ENCODE measurements at regions not wholly inside any gene's neighbourhood (a gene's known extent, or its start where the extent isn't known, plus 50 kb on each side); places are given as distances from the start of the nearest gene placed in this dataset.
"Not testable (repeated sequence)": the region's sequence is repeated elsewhere in the genome, so short reads cannot be mapped to it uniquely, and the experiment has no call there.

DNA sequence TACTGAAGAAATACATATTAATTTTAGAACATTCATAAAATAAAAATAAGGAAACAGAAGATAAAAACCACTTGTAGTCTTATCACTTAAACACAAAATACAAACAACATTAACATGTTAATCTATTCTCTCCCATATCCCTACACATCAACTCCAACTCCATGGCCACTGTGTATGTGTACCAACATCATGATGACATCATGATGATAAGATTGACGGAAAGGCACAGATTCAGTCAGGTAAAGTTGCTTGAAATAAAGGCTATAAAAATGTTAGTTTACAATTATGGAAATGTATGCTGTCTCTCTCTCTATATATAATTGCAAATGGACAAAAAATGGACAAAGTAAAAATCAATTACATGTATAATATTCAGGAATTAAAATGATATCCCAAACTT lies 388.5 kb upstream of the UBE2E3 start:
- no peak for DNase-seq

DNA sequence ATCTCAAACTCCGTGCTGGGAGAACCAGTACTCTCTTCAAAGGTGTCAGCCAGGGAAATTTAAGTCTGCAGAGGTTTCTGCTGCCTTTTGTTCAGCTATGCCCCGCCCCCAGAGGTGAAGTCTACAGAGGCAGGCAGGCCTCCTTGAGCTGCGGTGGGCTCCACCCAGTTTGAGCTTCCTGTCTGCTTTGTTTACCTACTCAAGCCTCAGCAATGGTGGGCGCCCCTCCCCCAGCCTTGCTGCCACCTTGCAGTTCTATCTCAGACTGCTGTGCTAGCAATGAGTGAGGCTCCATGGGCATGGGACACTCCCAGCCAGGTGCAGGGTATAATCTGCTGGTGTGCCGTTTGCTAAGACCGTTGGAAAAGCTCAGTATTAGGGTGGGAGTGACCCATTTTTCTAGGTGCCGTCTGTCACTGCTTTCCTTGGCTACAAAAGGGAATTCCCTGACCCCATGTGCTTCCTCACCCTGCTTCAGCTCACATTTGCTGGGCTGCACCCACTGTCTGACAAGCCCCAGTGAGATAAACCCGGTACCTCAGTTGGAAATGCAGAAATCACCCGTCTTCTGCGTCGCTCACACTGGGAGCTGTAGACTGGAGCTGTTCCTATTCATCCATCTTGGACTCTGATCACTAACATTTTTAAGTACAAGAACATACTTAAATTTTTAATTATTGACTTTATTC lies 389.2 kb upstream of the UBE2E3 start:
- DNase-seq = not testable (repeated sequence)

DNA sequence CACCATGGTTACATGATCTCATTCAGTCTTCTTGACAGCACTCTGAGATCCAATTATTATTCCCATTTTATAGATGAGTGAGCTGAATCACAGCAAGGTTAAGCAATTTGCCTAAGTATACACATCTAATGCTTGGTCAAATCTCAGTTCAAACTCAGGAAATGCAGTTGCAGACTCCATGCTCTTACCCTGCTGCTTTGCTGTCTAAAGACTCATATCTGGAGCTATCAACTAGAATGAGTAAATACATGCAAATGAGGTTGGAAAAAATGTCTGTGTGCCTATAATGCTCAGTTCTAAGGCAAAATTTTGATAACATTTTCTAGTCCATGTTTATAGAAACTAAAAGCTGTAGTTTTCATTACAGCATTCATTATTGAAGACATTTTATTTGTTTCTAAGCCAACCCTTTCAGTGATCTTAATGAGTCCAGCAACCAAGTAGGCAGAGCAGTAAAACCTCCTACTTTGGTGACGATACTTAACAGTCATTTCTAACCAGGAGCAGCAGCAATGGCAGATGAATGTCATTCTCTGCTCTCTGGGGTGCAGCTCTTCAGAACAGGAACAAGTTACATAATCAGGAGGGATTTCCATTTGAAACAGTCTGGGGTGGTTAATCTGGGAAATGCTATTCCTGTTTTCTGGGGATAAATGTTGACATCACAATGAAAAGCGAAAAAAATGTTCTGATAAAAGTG lies 396.8 kb upstream of the UBE2E3 start:
- DNase-seq = no peak

DNA sequence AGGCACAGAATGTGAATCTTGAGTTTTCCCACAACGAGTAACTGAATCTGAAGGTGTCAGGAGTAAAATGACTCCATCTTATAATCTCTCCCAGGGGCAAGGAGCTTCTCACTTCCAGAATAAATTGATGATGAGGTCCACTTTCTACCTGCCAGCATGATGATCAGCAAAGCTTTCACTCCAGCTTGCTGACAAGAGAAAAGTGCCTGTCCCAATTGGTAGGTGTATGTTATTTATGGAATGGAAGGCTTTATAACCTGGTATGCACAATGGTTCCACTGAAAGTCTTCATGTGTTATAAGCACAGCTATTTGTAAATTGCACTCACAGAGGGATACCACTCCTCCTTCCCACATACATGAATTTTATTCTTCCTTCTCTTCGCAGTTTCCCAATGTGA lies 401.0 kb upstream of the UBE2E3 start:
- no peak for DNase-seq

DNA sequence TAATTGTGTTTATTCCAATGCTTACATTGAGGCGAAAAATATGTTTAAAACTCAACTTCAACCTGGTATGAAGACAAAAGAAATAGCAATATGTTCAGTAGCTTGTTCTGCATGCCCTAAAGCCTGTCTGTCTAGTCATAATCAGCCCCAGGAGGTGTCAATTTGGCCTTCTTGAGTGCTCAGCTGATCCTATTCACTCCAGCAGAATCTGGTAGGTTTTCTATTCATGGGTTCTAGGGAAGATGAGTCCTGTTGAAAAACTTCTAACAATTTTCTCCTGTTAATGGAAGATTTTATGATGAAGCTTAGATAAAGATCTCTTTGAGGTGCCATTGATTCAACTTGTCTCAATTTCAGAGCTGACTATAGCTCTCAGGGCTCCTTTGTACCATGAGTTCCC lies 402.0 kb upstream of the UBE2E3 start:
- no peak for DNase-seq

DNA sequence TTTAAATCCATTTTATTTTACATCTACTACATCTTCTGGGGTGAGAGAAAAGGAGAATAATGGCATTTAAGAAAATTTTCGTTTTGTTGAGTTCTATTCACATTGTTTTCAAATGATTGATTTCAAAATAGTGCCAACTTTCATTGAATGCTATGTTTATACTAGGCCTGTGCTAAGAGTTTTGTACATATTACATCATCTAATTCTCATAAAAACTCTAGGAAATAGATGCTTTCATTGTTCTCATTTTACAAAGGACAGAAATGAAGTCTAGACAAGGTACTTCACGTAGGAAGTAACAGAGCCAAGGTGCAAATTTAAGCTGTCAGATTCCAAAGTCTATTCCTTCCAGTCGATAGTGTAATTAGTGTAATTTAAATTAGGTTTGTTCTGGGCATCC lies 402.8 kb upstream of the UBE2E3 start:
- no peak for DNase-seq

DNA sequence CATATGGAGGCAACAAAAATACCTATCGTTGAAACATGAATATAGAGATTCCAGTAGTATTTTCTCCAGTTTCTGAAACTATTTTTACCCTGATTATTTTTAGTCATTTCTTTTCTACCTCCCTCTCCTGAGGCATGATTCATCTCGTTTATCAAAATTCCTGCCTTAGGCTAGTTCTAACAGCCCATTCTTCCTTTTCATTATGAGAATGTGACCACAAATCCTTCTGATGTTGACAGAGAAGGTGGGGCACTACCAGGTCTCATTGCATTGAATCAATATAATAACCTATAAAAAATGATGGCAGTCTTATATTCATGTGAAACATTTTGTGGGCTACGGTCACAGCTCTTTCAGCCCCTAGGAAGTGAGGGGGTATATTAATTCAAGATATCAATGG lies 406.5 kb upstream of the UBE2E3 start:
- DNase-seq = no peak

DNA sequence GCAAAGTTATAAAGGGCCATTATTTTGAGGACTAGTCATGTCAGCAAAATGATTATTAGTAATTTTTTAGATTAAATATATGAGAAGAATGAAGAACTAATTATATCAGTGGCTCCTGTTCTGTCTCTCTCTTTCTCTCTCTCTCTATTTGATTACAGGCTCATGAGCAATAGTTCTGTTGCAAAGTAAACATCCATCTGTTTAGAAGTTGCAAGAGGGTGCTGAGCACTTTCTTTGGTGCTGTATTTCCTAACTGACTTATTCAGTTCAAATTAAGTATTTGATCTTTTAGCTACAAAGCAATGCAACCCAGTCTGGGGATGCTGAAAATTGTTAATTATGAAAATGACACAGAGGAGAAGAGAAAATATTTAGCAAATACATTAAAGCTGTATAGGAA lies 408.1 kb upstream of the UBE2E3 start:
- no peak for DNase-seq

DNA sequence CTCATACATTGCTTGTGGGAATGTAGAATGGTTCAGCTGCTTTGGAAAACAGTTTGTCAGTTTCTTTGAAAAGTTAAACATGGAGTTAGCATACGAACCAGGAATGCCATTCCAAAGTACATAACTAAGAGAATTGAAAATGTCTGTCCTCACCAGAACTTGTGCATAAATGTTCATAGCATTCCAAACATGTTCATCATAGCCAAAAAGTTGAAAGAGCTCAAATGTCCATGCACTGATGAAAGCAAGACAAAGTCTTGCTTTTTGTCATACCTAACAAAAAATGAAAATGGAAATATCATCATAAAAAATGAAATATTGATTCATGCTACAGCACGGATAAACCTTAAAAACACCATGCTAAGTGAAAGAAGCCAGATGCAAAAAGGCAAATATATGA lies 408.8 kb upstream of the UBE2E3 start:
- no peak for DNase-seq

DNA sequence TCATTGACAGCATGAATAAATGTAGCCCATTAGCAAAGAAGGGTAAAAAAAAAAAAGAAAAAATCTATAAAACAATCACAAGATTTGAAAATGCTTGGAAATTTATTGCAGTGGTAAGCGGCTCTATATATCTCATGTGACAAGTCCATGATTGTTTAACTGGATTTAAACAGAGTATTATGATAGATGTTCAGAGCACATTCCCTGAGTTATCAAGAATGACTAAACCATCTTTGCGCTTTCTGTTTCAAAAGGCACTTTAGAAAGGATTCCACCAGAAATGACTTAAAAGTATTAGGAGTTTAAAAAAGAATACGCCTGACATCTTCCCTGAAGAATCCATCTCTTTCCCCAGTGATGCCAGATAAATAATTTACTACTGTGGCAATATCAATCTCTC lies 409.5 kb upstream of the UBE2E3 start:
- DNase-seq = no peak

DNA sequence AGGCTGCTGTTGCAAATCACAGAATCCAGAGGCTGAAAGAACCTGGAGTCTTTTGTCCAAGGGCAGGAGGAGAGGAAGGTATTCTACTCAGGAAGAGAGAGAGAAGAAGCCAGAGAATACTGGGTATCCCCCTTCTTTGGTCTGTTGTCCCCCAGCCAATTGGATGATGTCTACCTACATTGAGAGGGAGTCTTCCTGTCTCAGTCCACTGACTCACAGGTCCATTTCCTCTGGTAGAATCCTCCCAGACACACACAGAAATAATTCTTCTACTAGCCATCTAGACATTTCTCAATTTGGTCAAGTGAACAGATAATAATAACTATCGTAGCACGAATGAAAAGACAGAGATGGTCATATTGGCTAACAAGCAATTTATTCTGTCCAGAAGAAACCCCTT lies 416.4 kb upstream of the UBE2E3 start:
- DNase-seq = no peak

DNA sequence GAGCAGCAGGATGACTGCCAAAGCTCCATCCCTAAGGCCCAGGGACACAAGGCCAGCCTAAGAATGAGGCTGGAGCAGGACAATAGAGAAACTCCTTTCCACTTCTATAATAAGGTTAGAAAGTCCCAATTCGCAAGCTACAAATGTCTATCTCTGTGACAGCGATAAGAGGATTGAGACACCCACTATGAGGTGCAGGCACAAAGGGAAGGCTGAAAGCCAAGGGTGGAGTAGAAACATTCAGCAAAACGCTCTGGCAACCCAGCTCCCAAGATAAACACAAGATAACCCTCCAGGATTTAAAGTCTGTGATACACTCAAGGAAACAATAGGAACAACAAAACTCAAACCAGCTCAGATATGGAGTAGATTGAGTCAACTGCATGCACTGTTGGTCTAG lies 418.0 kb upstream of the UBE2E3 start:
- no peak for DNase-seq

DNA sequence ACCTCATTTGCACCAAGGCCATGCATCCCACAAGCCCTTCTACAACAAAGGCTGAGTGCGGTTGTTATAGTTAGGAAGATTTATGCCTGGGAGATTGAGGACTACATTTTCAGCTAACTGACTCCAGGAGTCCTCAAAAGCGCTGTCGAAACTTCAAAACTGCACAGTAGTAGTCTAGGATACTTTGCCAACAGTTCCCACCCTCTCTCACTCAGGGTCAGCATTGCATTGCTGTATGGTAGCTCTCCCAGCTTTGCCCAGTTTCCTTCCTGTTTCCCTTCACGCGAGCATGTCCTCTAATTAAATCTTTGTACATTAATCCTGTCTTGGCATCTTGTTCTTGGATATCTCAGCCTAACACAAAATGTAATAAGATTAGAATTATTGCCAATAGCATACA lies 420.6 kb upstream of the UBE2E3 start:
- peak; percentile 10 for DNase-seq

DNA sequence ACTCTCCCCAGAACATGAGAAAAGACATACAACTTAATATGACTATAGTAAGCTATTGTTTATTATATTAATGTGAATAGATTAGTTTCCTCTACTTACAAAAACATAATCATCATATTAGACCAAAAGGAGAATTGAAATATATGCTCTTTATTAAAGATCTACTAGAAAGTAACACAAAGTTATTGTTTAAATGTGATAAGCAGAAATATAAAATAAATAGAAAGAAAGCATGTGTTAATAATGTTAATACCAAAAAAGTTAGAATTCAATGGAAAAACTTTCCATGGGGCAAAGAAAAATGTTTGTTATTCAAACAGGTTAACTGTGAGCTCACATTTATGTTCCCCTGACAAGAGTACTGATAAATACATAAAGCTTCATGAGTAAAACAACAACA lies 421.4 kb upstream of the UBE2E3 start:
- DNase-seq = no peak

DNA sequence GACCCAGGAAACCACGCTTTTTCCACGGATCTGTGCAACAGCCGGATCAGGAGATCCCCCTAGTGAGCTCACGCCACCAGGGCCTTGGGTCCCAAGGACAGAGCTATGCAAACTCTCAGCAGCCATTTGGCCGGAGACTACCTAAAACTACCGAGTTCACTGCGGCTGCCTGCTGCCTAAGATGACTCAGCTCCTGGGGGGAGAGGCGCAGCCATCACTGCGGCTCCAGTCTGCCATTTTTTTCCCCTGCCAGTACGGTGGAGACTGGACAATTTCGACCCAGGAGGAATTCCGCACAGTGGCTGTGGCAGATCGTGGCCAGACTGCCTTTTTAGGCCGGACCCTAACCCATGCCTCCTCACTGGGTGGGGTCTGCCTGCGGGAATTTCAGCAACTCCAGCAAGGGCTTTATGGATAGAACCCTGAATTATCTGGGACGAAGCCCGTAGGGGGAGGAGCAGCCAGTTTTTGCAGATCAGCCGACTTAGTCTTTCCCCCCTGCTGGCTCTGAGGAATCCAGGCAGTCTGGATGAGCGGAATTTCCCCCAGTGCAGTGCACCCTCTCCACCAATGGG lies 424.9 kb upstream of the UBE2E3 start:
- no peak for DNase-seq

DNA sequence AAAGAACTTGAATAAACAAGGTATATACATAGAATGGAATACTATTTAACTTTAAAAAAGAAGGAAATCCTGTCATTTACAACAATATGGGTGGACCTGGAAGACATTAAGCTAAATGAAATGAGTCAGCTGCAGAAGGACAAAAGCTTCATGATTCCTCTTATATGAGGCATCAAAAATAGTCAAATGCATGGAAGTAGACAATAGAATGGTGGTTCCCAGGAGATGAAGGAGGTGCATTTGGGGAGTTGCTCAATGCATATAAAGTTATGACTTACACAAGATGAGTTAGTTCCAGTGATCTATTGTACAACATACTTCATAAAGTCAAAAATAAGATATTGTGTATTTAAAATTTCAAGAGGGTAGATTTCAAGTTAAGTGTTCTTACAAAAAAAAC lies 426.1 kb upstream of the UBE2E3 start:
- DNase-seq = no peak

DNA sequence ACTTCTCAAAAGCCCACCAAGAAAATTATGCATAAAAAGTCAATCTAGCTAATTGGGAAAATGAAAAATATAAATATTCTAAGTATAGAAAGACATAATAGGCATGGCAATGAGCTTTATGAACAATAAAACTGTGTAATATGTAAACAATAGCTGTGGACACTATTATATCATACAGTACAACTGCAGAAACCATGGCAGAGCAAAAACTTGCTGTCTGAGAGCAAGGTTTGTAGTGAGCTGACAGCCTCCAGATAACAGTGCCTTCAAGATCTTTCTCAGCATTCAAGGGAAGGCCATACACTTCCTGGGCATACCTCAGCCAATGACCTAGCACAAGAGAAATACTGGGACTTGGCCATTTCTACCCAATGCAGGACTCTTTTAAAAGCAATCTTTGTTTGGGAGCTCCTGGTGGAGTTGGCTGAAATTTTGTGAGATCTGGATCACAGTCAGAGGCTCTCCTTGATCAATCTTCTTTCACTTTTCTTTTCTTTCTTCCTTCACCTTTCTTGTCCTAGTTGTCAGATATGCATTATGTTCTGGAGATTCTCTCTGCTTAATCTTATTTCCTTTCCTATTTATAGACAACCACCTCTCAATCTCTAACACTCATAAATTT lies 427.2 kb upstream of the UBE2E3 start:
- no peak for DNase-seq

DNA sequence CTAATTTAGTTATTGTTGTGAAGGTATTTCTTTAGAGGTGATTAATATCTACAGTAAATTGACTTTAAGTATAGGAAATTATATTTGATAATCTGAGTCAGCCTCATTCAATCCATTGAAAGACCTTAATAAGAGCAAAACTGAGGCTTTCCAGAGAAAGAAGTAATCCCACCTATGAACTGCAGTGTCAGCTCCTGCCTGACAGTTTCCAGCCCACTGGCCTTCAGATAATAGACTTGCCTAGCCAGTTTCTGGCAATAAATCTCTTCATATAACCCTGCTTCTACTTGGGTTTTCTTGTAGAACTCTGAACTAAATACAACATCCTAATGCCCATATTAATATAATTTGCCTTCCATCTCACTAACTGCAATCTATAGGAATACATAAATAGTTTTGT lies 437.9 kb upstream of the UBE2E3 start:
- no peak for DNase-seq

DNA sequence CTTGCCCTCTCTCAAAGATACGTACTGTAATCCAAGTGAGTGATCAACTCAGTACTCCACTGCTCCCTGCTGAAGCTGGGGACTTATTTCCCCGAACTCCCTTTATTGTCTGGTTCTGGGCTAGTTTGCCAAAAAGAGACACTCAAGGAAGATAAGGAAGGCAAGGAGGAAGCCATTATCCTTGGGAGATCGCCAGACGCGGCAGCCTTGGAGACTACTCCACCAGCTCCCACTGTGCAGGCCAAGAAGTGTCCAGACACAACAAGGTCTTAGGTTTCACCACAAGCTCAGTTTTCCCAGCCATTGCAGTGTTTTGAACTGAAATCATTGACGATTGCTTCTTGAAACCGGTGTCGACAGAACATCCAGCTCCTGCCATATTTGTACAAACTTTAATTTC lies 439.6 kb upstream of the UBE2E3 start:
- DNase-seq = no peak

DNA sequence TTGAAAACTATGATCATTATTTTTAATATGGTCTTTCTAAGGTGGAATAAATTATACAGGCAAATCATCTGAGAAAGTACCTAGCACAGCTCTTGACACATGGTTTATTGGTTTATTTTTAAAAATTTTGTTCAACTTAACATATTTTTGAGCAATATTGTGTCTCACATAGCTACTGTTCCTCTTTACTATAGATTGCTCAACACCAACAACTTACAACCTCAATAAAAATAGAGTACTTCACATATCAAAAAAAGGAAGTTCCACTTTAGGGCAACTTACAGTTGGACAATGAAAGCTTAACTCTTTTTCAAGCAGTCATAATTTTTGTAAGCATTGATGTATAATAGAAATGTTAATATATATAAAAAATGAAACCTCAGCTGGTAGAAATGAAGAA lies 440.9 kb upstream of the UBE2E3 start:
- peak; percentile 87 for DNase-seq

DNA sequence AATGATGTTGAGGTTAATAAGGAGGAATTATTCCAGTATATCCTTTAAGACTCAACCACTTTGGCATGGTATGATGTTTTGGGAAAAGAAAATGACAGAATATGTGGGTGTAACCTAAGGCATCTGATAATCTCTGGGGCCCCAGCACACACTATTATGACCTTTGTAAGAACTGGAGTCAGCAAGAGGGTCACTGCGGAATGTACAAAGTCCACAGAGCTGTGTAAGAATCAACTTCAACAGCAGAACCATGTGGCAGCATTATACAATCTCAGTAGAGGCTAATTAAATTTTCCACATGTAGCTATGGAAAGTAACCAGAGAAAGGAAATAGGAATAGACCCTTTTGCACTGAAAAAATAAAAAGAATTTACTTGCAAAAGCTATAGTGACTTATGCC lies 445.1 kb upstream of the UBE2E3 start:
- no peak for DNase-seq

DNA sequence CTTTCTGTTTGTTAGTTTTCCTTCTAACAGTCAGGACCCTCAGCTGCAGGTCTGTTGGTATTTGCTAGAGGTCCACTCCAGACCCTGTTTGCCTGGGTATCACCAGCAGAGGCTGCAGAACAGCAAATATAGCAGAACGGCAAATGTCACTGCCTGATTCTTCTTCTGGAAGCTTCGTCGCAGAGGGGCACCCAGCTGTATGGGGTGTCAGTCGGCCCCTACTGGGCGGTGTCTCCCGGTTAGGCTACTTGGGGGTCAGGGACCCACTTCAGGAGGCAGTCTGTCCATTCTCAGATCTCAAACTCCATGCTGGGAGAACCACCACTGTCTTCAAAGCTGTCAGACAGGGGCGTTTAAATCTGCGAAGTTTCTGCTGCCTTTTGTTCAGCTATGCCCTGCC lies 448.6 kb upstream of the UBE2E3 start:
- DNase-seq = not testable (repeated sequence)

DNA sequence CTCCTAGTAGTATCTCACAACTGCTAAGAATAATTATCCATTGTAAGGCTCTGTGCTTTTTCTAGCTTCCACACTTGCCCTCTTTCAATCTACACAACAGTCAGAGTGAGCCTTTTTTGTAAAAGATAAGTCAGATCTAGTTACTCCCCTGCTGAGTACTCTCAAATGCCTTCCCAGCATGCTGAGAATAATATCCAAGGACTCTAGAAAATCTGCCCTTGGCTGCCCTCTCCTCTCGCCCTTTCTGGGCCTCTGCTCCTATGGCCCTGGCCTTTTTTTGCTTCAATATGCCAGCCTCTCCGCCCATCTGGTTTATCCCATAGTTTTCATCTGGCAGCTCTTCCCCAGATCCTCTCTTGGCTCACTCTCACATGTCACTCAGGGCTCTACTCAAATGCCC lies 455.9 kb upstream of the UBE2E3 start:
- DNase-seq = no peak

DNA sequence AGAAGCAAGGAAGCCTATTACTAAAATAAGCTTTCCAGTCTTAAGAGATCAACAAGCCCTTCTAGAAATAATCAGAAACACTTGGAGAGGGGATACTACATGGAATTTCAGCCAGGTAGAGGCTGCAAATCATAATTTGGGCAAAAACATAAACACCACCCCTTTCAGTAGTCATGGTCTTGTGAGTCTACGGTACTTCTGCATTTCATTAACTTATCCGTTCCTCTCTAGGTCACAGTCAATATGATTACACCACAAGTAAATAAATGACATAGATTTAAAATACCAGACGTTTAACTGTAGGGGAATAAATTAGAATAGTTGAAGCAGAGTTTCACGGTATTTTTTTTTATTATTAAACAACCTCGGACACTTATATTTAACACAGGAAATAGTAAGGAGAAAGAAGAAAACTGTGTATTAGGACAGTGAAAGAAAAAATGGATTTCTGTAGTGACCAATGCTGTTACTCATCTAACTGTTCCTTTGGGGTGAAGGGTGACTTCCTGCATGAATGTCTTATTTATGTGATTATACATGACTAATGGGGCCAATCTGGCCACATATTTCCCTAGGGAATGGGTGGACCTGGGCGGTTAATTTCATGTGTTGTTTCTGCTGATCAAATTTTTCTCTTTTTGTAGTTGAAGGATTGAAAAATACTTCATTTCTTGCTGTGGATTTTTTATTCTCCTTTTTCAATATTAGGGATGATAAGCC lies 456.6 kb upstream of the UBE2E3 start:
- peak; percentile 73 for DNase-seq
